ENCODE measurements at regions not wholly inside any gene's neighbourhood (a gene's known extent, or its start where the extent isn't known, plus 50 kb on each side); places are given as distances from the start of the nearest gene placed in this dataset.

DNA sequence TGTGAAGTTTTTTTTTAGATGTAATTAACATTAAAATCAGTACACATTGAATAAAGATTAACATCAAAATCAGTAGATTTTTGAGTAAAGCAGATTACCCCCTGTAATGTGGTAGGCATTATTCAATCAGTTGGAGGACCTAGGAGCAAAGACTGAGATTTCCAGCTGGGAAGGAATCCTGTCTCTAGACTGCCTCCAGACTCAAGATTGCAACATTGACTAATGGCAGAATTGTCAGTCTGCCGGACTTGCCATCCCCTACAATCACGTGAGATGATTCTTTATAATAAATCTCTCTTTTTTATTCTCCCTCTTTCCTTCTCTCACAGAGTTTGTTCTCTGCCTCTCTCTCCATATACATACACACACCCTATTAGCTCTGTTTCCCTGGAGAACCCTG lies 51.4 kb upstream of the SLC6A15 start:
- Histone ChIP-seq H3K4me2 (ENCODE audit: low read length) (no peak overlapping the region), H3K36me3 (ENCODE audit: insufficient read depth, low read length) (no peaks in the 10 kb centered on the region), H3K4me3 (ENCODE audit: low read depth, low read length, poor library complexity, severe bottlenecking) (no peak overlapping the region), H3K27ac (ENCODE audit: low read depth, low read length, poor library complexity, severe bottlenecking) (no peak overlapping the region), H3K79me2 (ENCODE audit: insufficient read depth, low read depth, low read length) (no peaks in the 10 kb centered on the region), H3K9me3 (ENCODE audit: low read length) (no peaks in the 10 kb centered on the region), H3K4me1 (ENCODE audit: insufficient read depth, low read length, poor library complexity, severe bottlenecking) (no peaks in the 10 kb centered on the region), H2AFZ (ENCODE audit: low read length) (no peak overlapping the region), H3K9me2 (ENCODE audit: insufficient read depth, low read length) (no peaks in the 10 kb centered on the region), H4K20me1 (ENCODE audit: insufficient read depth, low read length) (no peaks in the 10 kb centered on the region)
- intact Hi-C loops (cut with micrococcal nuclease; ENCODE audit: unreplicated experiment) = no loop called here
- no TSS peak for BruUV-seq (replicated peaks)
- no peak for DNase-seq (ENCODE audit: low spot score)
- TF ChIP-seq, protein P1, sequence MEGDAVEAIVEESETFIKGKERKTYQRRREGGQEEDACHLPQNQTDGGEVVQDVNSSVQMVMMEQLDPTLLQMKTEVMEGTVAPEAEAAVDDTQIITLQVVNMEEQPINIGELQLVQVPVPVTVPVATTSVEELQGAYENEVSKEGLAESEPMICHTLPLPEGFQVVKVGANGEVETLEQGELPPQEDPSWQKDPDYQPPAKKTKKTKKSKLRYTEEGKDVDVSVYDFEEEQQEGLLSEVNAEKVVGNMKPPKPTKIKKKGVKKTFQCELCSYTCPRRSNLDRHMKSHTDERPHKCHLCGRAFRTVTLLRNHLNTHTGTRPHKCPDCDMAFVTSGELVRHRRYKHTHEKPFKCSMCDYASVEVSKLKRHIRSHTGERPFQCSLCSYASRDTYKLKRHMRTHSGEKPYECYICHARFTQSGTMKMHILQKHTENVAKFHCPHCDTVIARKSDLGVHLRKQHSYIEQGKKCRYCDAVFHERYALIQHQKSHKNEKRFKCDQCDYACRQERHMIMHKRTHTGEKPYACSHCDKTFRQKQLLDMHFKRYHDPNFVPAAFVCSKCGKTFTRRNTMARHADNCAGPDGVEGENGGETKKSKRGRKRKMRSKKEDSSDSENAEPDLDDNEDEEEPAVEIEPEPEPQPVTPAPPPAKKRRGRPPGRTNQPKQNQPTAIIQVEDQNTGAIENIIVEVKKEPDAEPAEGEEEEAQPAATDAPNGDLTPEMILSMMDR (conservative IDR thresholded peaks at IDR 0.05; ENCODE audit: low read length) = no peak
- no peak for TF ChIP-seq EZH2phosphoT487 (IDR thresholded peaks at IDR 0.05; ENCODE audit: borderline replicate concordance, low read depth, low read length)
- ChIA-PET CTCF (ENCODE audit: unreplicated experiment) (no interaction called here), POLR2A (interaction anchor here (0.6 kb wide), 1 partner anchor 117 kb away, joined by 3 read pairs; no protein-coding TSS in a partner anchor)

All from OCI-LY7 (cell line).